Gastrocnemius medialis (tissue), 4 donors: ENCODE measurements at regions not wholly inside any gene's neighbourhood (a gene's known extent, or its start where the extent isn't known, plus 50 kb on each side); places are given as distances from the start of the nearest gene placed in this dataset.
A peak's percentile ranks its signal among the peaks of the same experiment; 100 is the strongest.
"Not testable (repeated sequence)": the region's sequence is repeated elsewhere in the genome, so short reads cannot be mapped to it uniquely, and the experiment has no call there.

ENCODE experiments used
- ATAC-seq, 2 donors: fragments of 150-250 bp; one replicate each; pipeline ENCODE4 v1.9.1; 2016
- DNase-seq, 2 donors: peaks; one replicate each; pipeline ENCODE4 v3.0.0-alpha.2; 2019
- H3K27ac ChIP-seq, 4 donors: fragments of 200-600 bp; sonication (generic); 1 replicate in 1 of 4; 2 replicates in 3 of 4; pipeline ENCODE4 v1.5.1; 2016 to 2018; ENCODE audit warnings: mild to moderate bottlenecking in 2 of 4, moderate library complexity in 1 of 4
- H3K27me3 ChIP-seq, 3 donors: fragments of 200-600 bp; sonication (generic) in 2 of 3; 1 replicate in 1 of 3; 2 replicates in 2 of 3; pipeline versions ENCODE4 v1.5.1 to v1.6.0; 2016 to 2019; ENCODE audit warnings: mild to moderate bottlenecking in 1 of 3, moderate library complexity in 1 of 3
- H3K36me3 ChIP-seq, 2 donors: fragments of 200-600 bp; sonication (generic) in 1 of 2; one replicate each; pipeline ENCODE4 v1.5.1; 2017 to 2018
- H3K4me1 ChIP-seq, 2 donors: fragments of 200-600 bp; sonication (generic) in 1 of 2; one replicate each; pipeline ENCODE4 v1.5.1; 2016 to 2017; ENCODE audit warnings: mild to moderate bottlenecking in 2 of 2
- H3K4me3 ChIP-seq, 4 donors: fragments of 200-600 bp; sonication (generic) in 3 of 4; 1 replicate in 1 of 4; 2 replicates in 3 of 4; pipeline ENCODE4 v1.5.1; 2016 to 2019; ENCODE audit warnings: mild to moderate bottlenecking in 2 of 4
- H3K9me3 ChIP-seq, 3 donors: fragments of 200-600 bp; sonication (generic) in 2 of 3; 1 replicate in 1 of 3; 2 replicates in 2 of 3; pipeline ENCODE4 v1.5.1; 2016 to 2019
- CTCF ChIP-seq, 5 experiments: fragments of 450-650 bp in 3 of 5; fragments of 200-600 bp in 2 of 5; sonication (generic) in 2 of 5; IDR thresholded peaks in 4 of 5; conservative IDR thresholded peaks in 1 of 5; 1 replicate in 4 of 5; 2 replicates in 1 of 5; pipeline ENCODE4 v1.5.1; 2016 to 2019; ENCODE audit warnings: antibody characterized with exemption in 5 of 5, mild to moderate bottlenecking in 3 of 5, moderate library complexity in 3 of 5
- POLR2A ChIP-seq, 2 donors: fragments of 450-650 bp; IDR thresholded peaks; one replicate each; pipeline ENCODE4 v1.6.1; 2017; ENCODE audit warnings: antibody characterized with exemption in 2 of 2, mild to moderate bottlenecking in 2 of 2, moderate library complexity in 2 of 2
- in situ Hi-C, 4 donors: fragments of 200-750 bp; cut with MboI; loops; one replicate each; pipeline versions ENCODE4 v1.15.0 to v1.8.0; 2017; ENCODE audit warnings: low sequenced_read_pairs in 4 of 4
- intact Hi-C: fragments of 100-400 bp; cut with DNase I; formaldehyde crosslinking; loops from one replicate; pipeline ENCODE4 v1.15.1; 2023; ENCODE audit warnings: low total_unique reads

GRCh38 chr17:59496178-59496577 is 69.2 kb upstream of the DHX40 start:
- Histone ChIP-seq H3K27me3 (no peaks in the 10 kb centered on the region), H3K4me1 (peaks cover 8 to 29% of the 10 kb centered on the region in 2 donors), H3K9me3 (no peaks in the 10 kb centered on the region), H3K4me3 (no peak overlapping the region), H3K27ac (peak overlapping the region; percentile 33 to 71 (median 67)), H3K36me3 (no peaks in the 10 kb centered on the region)
- DNase-seq (peak; percentile 13 to 74), ATAC-seq (peak; percentile 78 to 97)
- no peak for TF ChIP-seq CTCF (IDR thresholded peaks at IDR 0.05 in 4 of 5, conservative IDR thresholded peaks at IDR 0.05 in 1 of 5)
- in situ Hi-C loops (no loop called here), intact Hi-C loops (no loop called here)

- DNase-seq = no peak
- in situ Hi-C loops (no loop called here), intact Hi-C loops (no loop called here)
- H3K4me3 ChIP-seq = no peak overlapping the region
- H3K4me1 ChIP-seq = peaks cover 4 to 23% of the 10 kb centered on the region in 2 donors
- ATAC-seq = no peak
- no peak overlapping the region for H3K27ac ChIP-seq
- no peaks in the 10 kb centered on the region for H3K27me3 ChIP-seq
- no peaks in the 10 kb centered on the region for H3K36me3 ChIP-seq
- H3K9me3 ChIP-seq = no peaks in the 10 kb centered on the region
- TF ChIP-seq CTCF (IDR thresholded peaks at IDR 0.05 in 4 of 5, conservative IDR thresholded peaks at IDR 0.05 in 1 of 5) (no peak), POLR2A (IDR thresholded peaks at IDR 0.05) (no peak)
These were observed 66.7 kb upstream of the DHX40 start for GRCh38 chr17:59498530-59499307.

GRCh38 chr17:59500086-59500655 is 65.2 kb upstream of the DHX40 start:
- H3K9me3 ChIP-seq, DNase-seq, intact Hi-C loops, H3K27ac ChIP-seq, H3K36me3 ChIP-seq, in situ Hi-C loops, H3K4me3 ChIP-seq, H3K27me3 ChIP-seq, ATAC-seq: not testable (repeated sequence)
- peaks cover 5 to 22% of the 10 kb centered on the region in 2 donors for H3K4me1 ChIP-seq

GRCh38 chr17:59501690-59502089 is 63.7 kb upstream of the DHX40 start:
- Histone ChIP-seq H3K27me3 (no peaks in the 10 kb centered on the region), H3K9me3 (no peaks in the 10 kb centered on the region), H3K36me3 (no peaks in the 10 kb centered on the region), H3K27ac (no peak overlapping the region), H3K4me1 (peaks cover 8 to 12% of the 10 kb centered on the region in 2 donors), H3K4me3 (no peak overlapping the region)
- no peak for ATAC-seq
- no peak for DNase-seq
- in situ Hi-C loops (no loop called here), intact Hi-C loops (no loop called here)
- TF ChIP-seq CTCF (IDR thresholded peaks at IDR 0.05 in 4 of 5, conservative IDR thresholded peaks at IDR 0.05 in 1 of 5) (no peak), POLR2A (IDR thresholded peaks at IDR 0.05) (no peak)

- Histone ChIP-seq H3K27me3 (no peaks in the 10 kb centered on the region), H3K4me1 (peaks cover 11 to 18% of the 10 kb centered on the region in 2 donors), H3K36me3 (no peaks in the 10 kb centered on the region), H3K9me3 (no peaks in the 10 kb centered on the region), H3K4me3 (no peak overlapping the region), H3K27ac (no peak overlapping the region)
- no peak for ATAC-seq
- intact Hi-C loops = no loop called here
- TF ChIP-seq POLR2A (IDR thresholded peaks at IDR 0.05) = no peak
- no peak for TF ChIP-seq CTCF (IDR thresholded peaks at IDR 0.05 in 4 of 5, conservative IDR thresholded peaks at IDR 0.05 in 1 of 5)
- no peak for DNase-seq
- in situ Hi-C loops = no loop called here
These were observed 62.6 kb upstream of the DHX40 start for GRCh38 chr17:59502800-59503199.
